Prostate gland (tissue), 2 donors: ENCODE measurements at regions not wholly inside any gene's neighbourhood (a gene's known extent, or its start where the extent isn't known, plus 50 kb on each side); places are given as distances from the start of the nearest gene placed in this dataset.

Experiments used
- DNase-seq: peaks from one replicate; pipeline ENCODE4 v3.0.0-alpha.2; 2019; ENCODE audit warnings: low spot score
- H3K27ac ChIP-seq, 2 donors: fragments of 200-600 bp; sonication (generic); 2 replicates each; pipeline ENCODE4 v1.5.1; 2017 to 2019
- H3K27me3 ChIP-seq: fragments of 200-600 bp; sonication (generic); replicated peaks from 2 replicates; pipeline ENCODE4 v1.5.1; 2019; ENCODE audit not compliant: insufficient read depth
- H3K36me3 ChIP-seq, 2 donors: fragments of 200-600 bp; sonication (generic); 1 replicate in 1 of 2; 2 replicates in 1 of 2; pipeline versions ENCODE4 v1.5.1 to v1.8.1; 2017 to 2019
- H3K4me1 ChIP-seq: fragments of 200-600 bp; sonication (generic); replicated peaks from 2 replicates; pipeline ENCODE4 v1.5.1; 2019
- H3K4me3 ChIP-seq, 2 donors: fragments of 200-600 bp; sonication (generic); 2 replicates each; pipeline ENCODE4 v1.5.1; 2017 to 2019
- H3K9me3 ChIP-seq: fragments of 200-600 bp; sonication (generic); 2 replicates; pipeline ENCODE4 v1.5.1; 2017
- CTCF ChIP-seq, 4 experiments: fragments of 200-600 bp in 2 of 4; fragments of 450-650 bp in 2 of 4; sonication (generic) in 2 of 4; IDR thresholded peaks; 1 replicate in 3 of 4; 2 replicates in 1 of 4; pipeline ENCODE4 v1.5.1; 2016 to 2019; ENCODE audit warnings: antibody characterized with exemption in 4 of 4, mild to moderate bottlenecking in 2 of 4, moderate library complexity in 2 of 4
- POLR2A ChIP-seq: fragments of 450-650 bp; IDR thresholded peaks from one replicate; pipeline ENCODE4 v1.6.1; 2016; ENCODE audit warnings: antibody characterized with exemption, mild to moderate bottlenecking
- POLR2AphosphoS5 ChIP-seq: sonication (generic); formaldehyde crosslinking; IDR thresholded peaks from one replicate; pipeline ENCODE4 v1.6.1; 2017; ENCODE audit warnings: antibody characterized with exemption
- WGBS: methylation state at CpG from one replicate; pipeline ENCODE4 v1.1.5; 2018; 5-methylcytosine and 5-hydroxymethylcytosine counted together
- intact Hi-C: fragments of 100-400 bp; cut with DNase I; formaldehyde crosslinking; loops from one replicate; pipeline ENCODE4 v1.14.2; 2022

- H3K27ac ChIP-seq, result no peak overlapping the region
- H3K9me3 ChIP-seq, result no peaks in the 10 kb centered on the region
- intact Hi-C loops, result no loop called here
- no peak overlapping the region for H3K4me3 ChIP-seq
- H3K4me1 ChIP-seq, result no peaks in the 10 kb centered on the region
- DNase-seq, result no peak
- no peaks in the 10 kb centered on the region for H3K36me3 ChIP-seq
- TF ChIP-seq POLR2A, result no peak
- TF ChIP-seq CTCF (IDR thresholded peaks at IDR 0.05), result no peak
- TF ChIP-seq POLR2AphosphoS5, result no peak
- no peaks in the 10 kb centered on the region for H3K27me3 ChIP-seq
- WGBS, result 38% methylated on average over 6 of the region's 6 CpGs
These were observed 758.6 kb downstream of the PDHA2 start for GRCh38 chr4:96598465-96598864.

- no peaks in the 10 kb centered on the region for H3K9me3 ChIP-seq
- no peak overlapping the region for H3K4me3 ChIP-seq
- H3K27ac ChIP-seq, result no peak overlapping the region
- no peak for DNase-seq
- intact Hi-C loops, result no loop called here
- H3K27me3 ChIP-seq, result no peaks in the 10 kb centered on the region
- no peaks in the 10 kb centered on the region for H3K4me1 ChIP-seq
- no peaks in the 10 kb centered on the region for H3K36me3 ChIP-seq
- TF ChIP-seq POLR2AphosphoS5, result no peak
- no peak for TF ChIP-seq CTCF (IDR thresholded peaks at IDR 0.05)
- no peak for TF ChIP-seq POLR2A
- WGBS, result 83% methylated on average over 4 of the region's 4 CpGs
These were observed 759.9 kb downstream of the PDHA2 start for GRCh38 chr4:96599752-96600151.

GRCh38 chr4:96602661-96603060, 762.8 kb downstream of the PDHA2 start:
- Histone ChIP-seq H3K4me1 (no peaks in the 10 kb centered on the region), H3K36me3 (no peaks in the 10 kb centered on the region), H3K27ac (no peak overlapping the region), H3K4me3 (no peak overlapping the region), H3K9me3 (no peaks in the 10 kb centered on the region), H3K27me3 (no peaks in the 10 kb centered on the region)
- intact Hi-C loops, result no loop called here
- TF ChIP-seq CTCF (IDR thresholded peaks at IDR 0.05), result no peak
- TF ChIP-seq POLR2AphosphoS5, result no peak
- no peak for TF ChIP-seq POLR2A
- whole genome bisulfite sequencing, result 72% methylated on average over 3 of the region's 3 CpGs
- DNase-seq, result no peak

GRCh38 chr4:96603641-96604040, 763.7 kb downstream of the PDHA2 start:
- no peaks in the 10 kb centered on the region for H3K9me3 ChIP-seq
- no peak overlapping the region for H3K27ac ChIP-seq
- intact Hi-C loops, result no loop called here
- no peaks in the 10 kb centered on the region for H3K27me3 ChIP-seq
- H3K4me1 ChIP-seq, result no peaks in the 10 kb centered on the region
- H3K4me3 ChIP-seq, result no peak overlapping the region
- WGBS, result 36% methylated on average over 3 of the region's 3 CpGs
- TF ChIP-seq POLR2AphosphoS5 (no peak), POLR2A (no peak), CTCF (IDR thresholded peaks at IDR 0.05) (no peak)
- DNase-seq, result no peak
- no peaks in the 10 kb centered on the region for H3K36me3 ChIP-seq

GRCh38 chr4:96606451-96606850, 766.6 kb downstream of the PDHA2 start:
- intact Hi-C loops, result no loop called here
- Histone ChIP-seq H3K36me3 (no peaks in the 10 kb centered on the region), H3K9me3 (no peaks in the 10 kb centered on the region), H3K27ac (no peak overlapping the region), H3K4me1 (no peaks in the 10 kb centered on the region), H3K4me3 (no peak overlapping the region), H3K27me3 (no peaks in the 10 kb centered on the region)
- no peak for DNase-seq
- no peak for TF ChIP-seq POLR2AphosphoS5
- TF ChIP-seq CTCF (IDR thresholded peaks at IDR 0.05), result no peak
- TF ChIP-seq POLR2A, result no peak
